HEK293 (cell line): ENCODE measurements at regions not wholly inside any gene's neighbourhood (a gene's known extent, or its start where the extent isn't known, plus 50 kb on each side); places are given as distances from the start of the nearest gene placed in this dataset.
A peak's percentile ranks its signal among the peaks of the same experiment; 100 is the strongest.

Experiments
- AEBP2 ChIP-seq: fragments of 450-650 bp; formaldehyde crosslinking; IDR thresholded peaks from 2 replicates; pipeline ENCODE4 v1.5.1; 2016; ENCODE audit warnings: missing biosample characterization, missing genetic modification characterization, borderline replicate concordance
- BCL11A ChIP-seq: fragments of 450-650 bp; formaldehyde crosslinking; IDR thresholded peaks from 2 replicates; pipeline ENCODE4 v1.5.1; 2016; ENCODE audit warnings: low read depth, missing biosample characterization, missing genetic modification characterization
- BCL11B ChIP-seq: fragments of 450-650 bp; formaldehyde crosslinking; IDR thresholded peaks from 2 replicates; pipeline ENCODE4 v1.5.1; 2016; ENCODE audit warnings: low read depth, missing biosample characterization, missing genetic modification characterization
- GLI2 ChIP-seq: fragments of 450-650 bp; formaldehyde crosslinking; IDR thresholded peaks from 2 replicates; pipeline ENCODE4; 2017; ENCODE audit warnings: missing biosample characterization, missing genetic modification characterization, low read depth, borderline replicate concordance
- HIC1 ChIP-seq: fragments of 450-650 bp; formaldehyde crosslinking; IDR thresholded peaks from 2 replicates; pipeline ENCODE4 v1.5.1; 2016; ENCODE audit warnings: missing biosample characterization, missing genetic modification characterization
- PRDM1 ChIP-seq: fragments of 450-650 bp; formaldehyde crosslinking; IDR thresholded peaks from 2 replicates; pipeline ENCODE4; 2016; ENCODE audit warnings: missing biosample characterization, missing genetic modification characterization
- RBAK ChIP-seq: fragments of 450-650 bp; formaldehyde crosslinking; IDR thresholded peaks from 2 replicates; pipeline ENCODE4 v1.5.1; 2016; ENCODE audit warnings: missing biosample characterization, missing genetic modification characterization
- ZBTB20 ChIP-seq: fragments of 450-650 bp; formaldehyde crosslinking; IDR thresholded peaks from 2 replicates; pipeline ENCODE4 v1.5.1; 2016; ENCODE audit warnings: missing biosample characterization, missing genetic modification characterization
- ZBTB21 ChIP-seq: fragments of 450-650 bp; formaldehyde crosslinking; IDR thresholded peaks from 2 replicates; pipeline ENCODE4 v1.5.1; 2017; ENCODE audit warnings: missing biosample characterization, missing genetic modification characterization
- ZBTB26 ChIP-seq: fragments of 450-650 bp; formaldehyde crosslinking; optimal IDR thresholded peaks from 2 replicates; pipeline ENCODE3; 2016; ENCODE audit warnings: missing biosample characterization, mild to moderate bottlenecking, missing genetic modification characterization
- ZBTB7A ChIP-seq: fragments of 450-650 bp; formaldehyde crosslinking; IDR thresholded peaks from 2 replicates; pipeline ENCODE4 v1.5.1; 2016; ENCODE audit warnings: low read depth, missing biosample characterization, missing genetic modification characterization
- ZIC2 ChIP-seq: fragments of 450-650 bp; formaldehyde crosslinking; IDR thresholded peaks from 2 replicates; pipeline ENCODE4 v1.5.1; 2016; ENCODE audit warnings: missing biosample characterization, missing genetic modification characterization
- ZNF174 ChIP-seq: fragments of 450-650 bp; formaldehyde crosslinking; IDR thresholded peaks from 2 replicates; pipeline ENCODE4 v1.5.0; 2017; ENCODE audit warnings: missing biosample characterization, mild to moderate bottlenecking, missing genetic modification characterization
- ZNF26 ChIP-seq: fragments of 450-650 bp; formaldehyde crosslinking; IDR thresholded peaks from 2 replicates; pipeline ENCODE4 v1.5.1; 2016; ENCODE audit warnings: missing biosample characterization, missing genetic modification characterization
- ZNF302 ChIP-seq: fragments of 450-650 bp; formaldehyde crosslinking; IDR thresholded peaks from 2 replicates; pipeline ENCODE4 v1.5.1; 2016; ENCODE audit warnings: missing biosample characterization, missing genetic modification characterization, low read depth
- ZNF398 ChIP-seq: fragments of 450-650 bp; formaldehyde crosslinking; IDR thresholded peaks from 2 replicates; pipeline ENCODE4 v1.5.1; 2017; ENCODE audit warnings: missing biosample characterization, missing genetic modification characterization
- ZNF426 ChIP-seq: fragments of 450-650 bp; formaldehyde crosslinking; IDR thresholded peaks from 2 replicates; pipeline ENCODE4 v1.5.1; 2017; ENCODE audit warnings: missing biosample characterization, missing genetic modification characterization, mild to moderate bottlenecking, inconsistent platforms, moderate library complexity
- ZNF48 ChIP-seq: fragments of 450-650 bp; formaldehyde crosslinking; IDR thresholded peaks from 2 replicates; pipeline ENCODE4 v1.5.1; 2016; ENCODE audit warnings: missing biosample characterization, missing genetic modification characterization
- ZNF549 ChIP-seq: fragments of 450-650 bp; IDR thresholded peaks from 2 replicates; pipeline ENCODE4 v1.5.1; 2018; ENCODE audit warnings: missing biosample characterization, missing genetic modification characterization, mild to moderate bottlenecking, inconsistent platforms, moderate library complexity
- ZNF571 ChIP-seq: fragments of 450-650 bp; formaldehyde crosslinking; IDR thresholded peaks from 2 replicates; pipeline ENCODE4 v1.5.0; 2017; ENCODE audit warnings: missing biosample characterization, missing genetic modification characterization
- ZNF677 ChIP-seq: fragments of 450-650 bp; IDR thresholded peaks from 2 replicates; pipeline ENCODE4 v1.5.0; 2018; ENCODE audit warnings: missing biosample characterization, mild to moderate bottlenecking, missing genetic modification characterization, moderate library complexity
- ZNF830 ChIP-seq: fragments of 450-650 bp; IDR thresholded peaks from 2 replicates; pipeline ENCODE4 v1.5.0; 2018; ENCODE audit warnings: missing biosample characterization, missing genetic modification characterization, low read depth, mild to moderate bottlenecking, moderate library complexity
- ZSCAN18 ChIP-seq: fragments of 450-650 bp; formaldehyde crosslinking; IDR thresholded peaks from 2 replicates; pipeline ENCODE4 v1.5.1; 2016; ENCODE audit warnings: missing biosample characterization, missing genetic modification characterization
- ZSCAN23 ChIP-seq: fragments of 450-650 bp; formaldehyde crosslinking; IDR thresholded peaks from 2 replicates; pipeline ENCODE4 v1.5.1; 2016; ENCODE audit warnings: missing biosample characterization, missing genetic modification characterization
- ZSCAN4 ChIP-seq: fragments of 450-650 bp; formaldehyde crosslinking; IDR thresholded peaks from 2 replicates; pipeline ENCODE4 v1.5.1; 2017; ENCODE audit warnings: missing biosample characterization, missing genetic modification characterization

GRCh38 chr9:87206064-87206661 is 258.9 kb upstream of the GAS1 start (continued):
- TF ChIP-seq HIC1 (tag by site-specific recombination), result peak; percentile 95
- TF ChIP-seq BCL11B (tag by site-specific recombination), result no peak
- TF ChIP-seq ZNF26 (tag by site-specific recombination), result no peak
- no peak for TF ChIP-seq AEBP2
- TF ChIP-seq ZNF174 (tag by site-specific recombination), result no peak
- no peak for TF ChIP-seq ZBTB26 (tag by site-specific recombination)
- no peak for TF ChIP-seq ZBTB7A (tag by site-specific recombination)
- TF ChIP-seq GLI2 (tag by site-specific recombination), result peak; percentile 73; the same call in 1 of the 2 replicates
- no peak for TF ChIP-seq PRDM1 (tag by site-specific recombination)
- TF ChIP-seq ZNF571, result no peak
- TF ChIP-seq ZSCAN23 (tag by site-specific recombination), result no peak
- no peak for TF ChIP-seq RBAK (tag by site-specific recombination)
- TF ChIP-seq BCL11A, result peak; percentile 35; the same call in 1 of the 2 replicates
- no peak for TF ChIP-seq ZNF302 (tag by site-specific recombination)
- TF ChIP-seq ZSCAN18 (tag by site-specific recombination), result no peak
- peak; percentile 56 for TF ChIP-seq ZSCAN4 (tag by site-specific recombination)
- TF ChIP-seq ZBTB21, result peak; percentile 87
- no peak for TF ChIP-seq ZNF549 (tag by site-specific recombination)
- TF ChIP-seq ZNF677 (tag by site-specific recombination), result no peak
- TF ChIP-seq ZNF830 (tag by site-specific recombination), result no peak
- TF ChIP-seq ZBTB20 (tag by site-specific recombination), result no peak
- TF ChIP-seq ZNF426 (tag by site-specific recombination), result no peak
- no peak for TF ChIP-seq ZIC2 (tag by site-specific recombination)
- no peak for TF ChIP-seq ZNF48 (tag by site-specific recombination)
- peak; percentile 21; the same call in 1 of the 2 replicates for TF ChIP-seq ZNF398 (tag by site-specific recombination)
